ENCODE measurements at regions not wholly inside any gene's neighbourhood (a gene's known extent, or its start where the extent isn't known, plus 50 kb on each side); places are given as distances from the start of the nearest gene placed in this dataset.

DNA sequence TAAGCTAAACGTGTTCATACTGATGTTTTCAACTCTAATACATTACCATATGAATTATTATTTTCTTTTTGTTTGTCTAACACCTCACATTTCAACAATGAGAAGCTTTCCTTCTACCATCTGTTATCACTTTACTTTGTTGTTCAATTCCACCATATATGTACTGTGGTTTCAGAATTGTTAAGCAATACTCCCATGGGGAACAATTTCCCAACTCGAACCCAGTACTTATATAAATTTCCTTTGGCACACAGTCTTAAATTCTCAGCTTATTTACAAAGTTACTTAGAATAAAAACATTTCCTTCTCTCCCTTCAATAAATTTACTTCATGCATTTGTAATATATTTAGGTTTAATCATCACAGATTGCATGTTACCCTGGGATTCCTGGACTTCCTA is 1764.4 kb downstream of the OTOL1 start (continued):
- TF ChIP-seq MZF1 (tag by site-specific recombination; IDR thresholded peaks at IDR 0.05; ENCODE audit: borderline replicate concordance) (no peak), ZNF473 (tag by site-specific recombination; IDR thresholded peaks at IDR 0.05) (no peak), ZNF561 (tag by site-specific recombination; IDR thresholded peaks at IDR 0.05; ENCODE audit: borderline replicate concordance) (no peak), ZNF2 (tag by site-specific recombination; IDR thresholded peaks at IDR 0.05) (no peak), ZNF529 (tag by site-specific recombination; IDR thresholded peaks at IDR 0.05; ENCODE audit: insufficient replicate concordance) (no peak), ZNF175 (tag by site-specific recombination; IDR thresholded peaks at IDR 0.05) (no peak), ZNF112 (tag by site-specific recombination; IDR thresholded peaks at IDR 0.05) (no peak), WT1 (tag by site-specific recombination; IDR thresholded peaks at IDR 0.05) (no peak), ZNF24 (tag by site-specific recombination; IDR thresholded peaks at IDR 0.05) (no peak)

DNA sequence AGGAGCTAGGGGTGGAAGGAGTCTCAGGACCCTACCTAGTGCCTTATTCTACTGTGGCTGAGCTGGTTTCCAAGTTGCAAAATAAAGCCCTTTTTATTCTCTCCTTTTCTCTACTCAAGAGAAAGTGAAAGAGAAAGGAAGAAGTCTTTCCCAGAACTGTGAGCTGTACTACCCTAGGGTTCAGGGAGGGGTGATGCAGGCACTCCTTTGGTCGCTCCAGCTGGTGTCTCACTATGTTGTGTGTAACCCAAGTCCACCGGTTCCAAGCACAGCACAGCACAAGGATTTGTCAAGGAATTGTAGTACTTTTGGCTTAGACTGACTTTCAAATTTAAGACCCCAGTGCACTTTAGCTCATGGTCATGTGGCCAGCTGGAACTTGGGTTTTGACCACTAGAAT is 1721.7 kb downstream of the OTOL1 start:
- no peaks in the 10 kb centered on the region for H3K9me3 ChIP-seq (ENCODE audit: control insufficient read depth, insufficient read depth, low read depth, low read length)
- POLR2A ChIA-PET: no interaction called here
- no peak overlapping the region for H3K4me3 ChIP-seq (ENCODE audit: low read depth, low read length)
- CTCF ChIA-PET: no interaction called here
- no peak overlapping the region for H3K27ac ChIP-seq (ENCODE audit: extremely low read depth, low read depth, low read length)
- H3K4me1 ChIP-seq (ENCODE audit: control insufficient read depth, insufficient read depth, low read length): no peaks in the 10 kb centered on the region
- TF ChIP-seq GFI1B (tag by site-specific recombination; IDR thresholded peaks at IDR 0.05) (no peak), ZNF629 (tag by site-specific recombination; IDR thresholded peaks at IDR 0.05) (no peak), ZNF777 (tag by site-specific recombination; IDR thresholded peaks at IDR 0.05; ENCODE audit: borderline replicate concordance) (no peak), ZNF423 (tag by site-specific recombination; IDR thresholded peaks at IDR 0.05) (no peak), ZNF221 (tag by site-specific recombination; IDR thresholded peaks at IDR 0.05; ENCODE audit: borderline replicate concordance) (no peak), KLF7 (tag by site-specific recombination; IDR thresholded peaks at IDR 0.05; ENCODE audit: borderline replicate concordance) (no peak), ZNF112 (tag by site-specific recombination; IDR thresholded peaks at IDR 0.05) (no peak), ZNF175 (tag by site-specific recombination; IDR thresholded peaks at IDR 0.05) (no peak), ZNF792 (tag by site-specific recombination; IDR thresholded peaks at IDR 0.05) (no peak), ZSCAN16 (tag by site-specific recombination; IDR thresholded peaks at IDR 0.05) (no peak), RBAK (tag by site-specific recombination; IDR thresholded peaks at IDR 0.05) (no peak)
- no peaks in the 10 kb centered on the region for H3K36me3 ChIP-seq (ENCODE audit: control insufficient read depth in 2 of 2, insufficient read depth in 1 of 2, low read length in 2 of 2)

DNA sequence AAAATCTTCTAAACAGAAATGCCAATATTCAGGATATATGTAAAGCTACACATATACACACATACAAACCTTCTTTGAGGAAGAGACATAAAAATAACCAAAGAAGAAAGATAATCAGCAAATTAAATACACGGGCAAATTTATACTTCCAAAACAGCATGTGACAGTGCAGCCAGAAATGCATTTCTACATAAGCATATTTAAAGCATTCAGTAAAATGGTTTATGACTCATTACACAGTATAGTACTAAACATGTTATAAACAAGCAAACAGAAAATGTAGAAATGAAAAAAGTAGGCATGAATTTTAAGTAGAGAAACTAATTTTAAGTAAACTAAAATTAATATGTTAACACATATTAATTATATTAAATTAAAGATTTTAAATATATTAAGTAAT is 1717.2 kb downstream of the OTOL1 start:
- TF ChIP-seq, protein P1, sequence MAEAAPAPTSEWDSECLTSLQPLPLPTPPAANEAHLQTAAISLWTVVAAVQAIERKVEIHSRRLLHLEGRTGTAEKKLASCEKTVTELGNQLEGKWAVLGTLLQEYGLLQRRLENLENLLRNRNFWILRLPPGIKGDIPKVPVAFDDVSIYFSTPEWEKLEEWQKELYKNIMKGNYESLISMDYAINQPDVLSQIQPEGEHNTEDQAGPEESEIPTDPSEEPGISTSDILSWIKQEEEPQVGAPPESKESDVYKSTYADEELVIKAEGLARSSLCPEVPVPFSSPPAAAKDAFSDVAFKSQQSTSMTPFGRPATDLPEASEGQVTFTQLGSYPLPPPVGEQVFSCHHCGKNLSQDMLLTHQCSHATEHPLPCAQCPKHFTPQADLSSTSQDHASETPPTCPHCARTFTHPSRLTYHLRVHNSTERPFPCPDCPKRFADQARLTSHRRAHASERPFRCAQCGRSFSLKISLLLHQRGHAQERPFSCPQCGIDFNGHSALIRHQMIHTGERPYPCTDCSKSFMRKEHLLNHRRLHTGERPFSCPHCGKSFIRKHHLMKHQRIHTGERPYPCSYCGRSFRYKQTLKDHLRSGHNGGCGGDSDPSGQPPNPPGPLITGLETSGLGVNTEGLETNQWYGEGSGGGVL (tag by site-specific recombination; IDR thresholded peaks at IDR 0.05): no peak
- TF ChIP-seq ZNF521 (tag by site-specific recombination; IDR thresholded peaks at IDR 0.05): no peak
- TF ChIP-seq HOXD13 (CRISPR knock-in tag; IDR thresholded peaks at IDR 0.05; ENCODE audit: borderline replicate concordance): no peak

DNA sequence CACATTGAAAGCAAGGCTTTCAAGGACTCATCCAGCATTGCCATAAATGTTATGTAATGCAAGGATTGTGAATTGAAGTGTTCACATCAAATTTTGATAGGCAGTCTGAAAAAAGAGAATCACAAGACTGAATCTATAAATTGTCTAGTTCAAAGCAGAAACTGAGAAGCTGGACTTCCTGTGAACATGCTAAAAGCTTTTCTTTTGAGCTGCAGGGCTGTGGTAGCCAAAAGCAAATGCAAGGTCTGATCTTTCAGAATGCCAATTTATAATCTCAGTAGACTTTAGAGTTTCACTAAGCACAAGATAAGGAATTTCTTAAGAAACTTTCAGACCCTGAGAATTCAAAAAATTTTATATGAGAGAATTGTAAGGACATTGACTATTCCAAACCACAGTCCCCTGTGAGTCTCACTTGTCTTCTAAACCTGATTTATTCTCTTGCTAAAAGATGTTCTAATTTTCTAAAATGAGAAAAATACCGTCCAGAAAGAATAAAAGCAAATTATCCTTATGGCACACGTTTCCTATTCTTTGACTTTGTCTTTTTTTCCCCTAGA is 1700.3 kb downstream of the OTOL1 start:
- POLR2A ChIA-PET: no interaction called here
- Histone ChIP-seq H3K4me1 (ENCODE audit: control insufficient read depth, insufficient read depth, low read length) (no peaks in the 10 kb centered on the region), H3K9me3 (ENCODE audit: control insufficient read depth, insufficient read depth, low read depth, low read length) (no peaks in the 10 kb centered on the region), H3K36me3 (ENCODE audit: control insufficient read depth in 2 of 2, insufficient read depth in 1 of 2, low read length in 2 of 2) (no peaks in the 10 kb centered on the region), H3K4me3 (ENCODE audit: low read depth, low read length) (no peak overlapping the region), H3K27ac (ENCODE audit: extremely low read depth, low read depth, low read length) (no peak overlapping the region)
- CTCF ChIA-PET: no interaction called here
- TF ChIP-seq SALL2 (tag by site-specific recombination; IDR thresholded peaks at IDR 0.05; ENCODE audit: borderline replicate concordance) (no peak), ZNF366 (tag by site-specific recombination; conservative IDR thresholded peaks at IDR 0.05) (no peak), ZBTB20 (tag by site-specific recombination; IDR thresholded peaks at IDR 0.05) (no peak), ZNF184 (tag by site-specific recombination; IDR thresholded peaks at IDR 0.05) (no peak), ZNF548 (tag by site-specific recombination; IDR thresholded peaks at IDR 0.05) (no peak)
- TF ChIP-seq, protein P2, sequence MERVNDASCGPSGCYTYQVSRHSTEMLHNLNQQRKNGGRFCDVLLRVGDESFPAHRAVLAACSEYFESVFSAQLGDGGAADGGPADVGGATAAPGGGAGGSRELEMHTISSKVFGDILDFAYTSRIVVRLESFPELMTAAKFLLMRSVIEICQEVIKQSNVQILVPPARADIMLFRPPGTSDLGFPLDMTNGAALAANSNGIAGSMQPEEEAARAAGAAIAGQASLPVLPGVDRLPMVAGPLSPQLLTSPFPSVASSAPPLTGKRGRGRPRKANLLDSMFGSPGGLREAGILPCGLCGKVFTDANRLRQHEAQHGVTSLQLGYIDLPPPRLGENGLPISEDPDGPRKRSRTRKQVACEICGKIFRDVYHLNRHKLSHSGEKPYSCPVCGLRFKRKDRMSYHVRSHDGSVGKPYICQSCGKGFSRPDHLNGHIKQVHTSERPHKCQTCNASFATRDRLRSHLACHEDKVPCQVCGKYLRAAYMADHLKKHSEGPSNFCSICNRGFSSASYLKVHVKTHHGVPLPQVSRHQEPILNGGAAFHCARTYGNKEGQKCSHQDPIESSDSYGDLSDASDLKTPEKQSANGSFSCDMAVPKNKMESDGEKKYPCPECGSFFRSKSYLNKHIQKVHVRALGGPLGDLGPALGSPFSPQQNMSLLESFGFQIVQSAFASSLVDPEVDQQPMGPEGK (tag by site-specific recombination; IDR thresholded peaks at IDR 0.05): no peak
- TF ChIP-seq, protein P3, sequence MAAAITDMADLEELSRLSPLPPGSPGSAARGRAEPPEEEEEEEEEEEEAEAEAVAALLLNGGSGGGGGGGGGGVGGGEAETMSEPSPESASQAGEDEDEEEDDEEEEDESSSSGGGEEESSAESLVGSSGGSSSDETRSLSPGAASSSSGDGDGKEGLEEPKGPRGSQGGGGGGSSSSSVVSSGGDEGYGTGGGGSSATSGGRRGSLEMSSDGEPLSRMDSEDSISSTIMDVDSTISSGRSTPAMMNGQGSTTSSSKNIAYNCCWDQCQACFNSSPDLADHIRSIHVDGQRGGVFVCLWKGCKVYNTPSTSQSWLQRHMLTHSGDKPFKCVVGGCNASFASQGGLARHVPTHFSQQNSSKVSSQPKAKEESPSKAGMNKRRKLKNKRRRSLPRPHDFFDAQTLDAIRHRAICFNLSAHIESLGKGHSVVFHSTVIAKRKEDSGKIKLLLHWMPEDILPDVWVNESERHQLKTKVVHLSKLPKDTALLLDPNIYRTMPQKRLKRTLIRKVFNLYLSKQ (tag by site-specific recombination; IDR thresholded peaks at IDR 0.05; ENCODE audit: borderline replicate concordance): no peak

More for the DNA sequence above, 1717.2 kb downstream of the OTOL1 start:
- POLR2A ChIA-PET: no interaction called here
- CTCF ChIA-PET: no interaction called here
- no peak overlapping the region for H3K4me3 ChIP-seq (ENCODE audit: low read depth, low read length)
- H3K36me3 ChIP-seq (ENCODE audit: control insufficient read depth in 2 of 2, insufficient read depth in 1 of 2, low read length in 2 of 2): no peaks in the 10 kb centered on the region
- no peaks in the 10 kb centered on the region for H3K9me3 ChIP-seq (ENCODE audit: control insufficient read depth, insufficient read depth, low read depth, low read length)
- no peak overlapping the region for H3K27ac ChIP-seq (ENCODE audit: extremely low read depth, low read depth, low read length)
- no peaks in the 10 kb centered on the region for H3K4me1 ChIP-seq (ENCODE audit: control insufficient read depth, insufficient read depth, low read length)

Measured in HEK293 (cell line).